Stromal cell of bone marrow (primary cell): ENCODE measurements at regions not wholly inside any gene's neighbourhood (a gene's known extent, or its start where the extent isn't known, plus 50 kb on each side); places are given as distances from the start of the nearest gene placed in this dataset.
"Not testable (repeated sequence)": the region's sequence is repeated elsewhere in the genome, so short reads cannot be mapped to it uniquely, and the experiment has no call there.

Experiments used
- DNase-seq: peaks from one replicate; pipeline ENCODE4 v3.0.0-alpha.2; 2012; ENCODE audit warnings: low read depth

GRCh38 chr12:66733321-66733720 lies 54.4 kb upstream of the GRIP1 start:
- DNase-seq, result no peak

- DNase-seq, result no peak
These were observed 55.0 kb upstream of the GRIP1 start for GRCh38 chr12:66733839-66734238.

- DNase-seq, result no peak
These were observed 56.4 kb upstream of the GRIP1 start for GRCh38 chr12:66735275-66735674.

- no peak for DNase-seq
These were observed 58.1 kb upstream of the GRIP1 start for GRCh38 chr12:66736931-66737330.

GRCh38 chr12:66739266-66739665 lies 60.4 kb upstream of the GRIP1 start:
- no peak for DNase-seq

GRCh38 chr12:66739940-66740651 lies 61.2 kb upstream of the GRIP1 start:
- no peak for DNase-seq

GRCh38 chr12:66740732-66741131 lies 61.9 kb upstream of the GRIP1 start:
- DNase-seq, result no peak

- no peak for DNase-seq
These were observed 63.0 kb upstream of the GRIP1 start for GRCh38 chr12:66741919-66742318.

- DNase-seq, result no peak
These were observed 63.9 kb upstream of the GRIP1 start for GRCh38 chr12:66742508-66743367.

- no peak for DNase-seq
These were observed 65.6 kb upstream of the GRIP1 start for GRCh38 chr12:66744461-66744860.

- DNase-seq, result no peak
These were observed 66.1 kb upstream of the GRIP1 start for GRCh38 chr12:66744956-66745383.

GRCh38 chr12:66746489-66747201 lies 67.8 kb upstream of the GRIP1 start:
- no peak for DNase-seq

- no peak for DNase-seq
These were observed 72.7 kb upstream of the GRIP1 start for GRCh38 chr12:66751432-66752113.

- no peak for DNase-seq
These were observed 74.9 kb upstream of the GRIP1 start for GRCh38 chr12:66753810-66754209.

- DNase-seq, result no peak
These were observed 77.0 kb upstream of the GRIP1 start for GRCh38 chr12:66755727-66756395.

GRCh38 chr12:66756631-66757030 lies 77.8 kb upstream of the GRIP1 start:
- no peak for DNase-seq

GRCh38 chr12:66760122-66760521 lies 81.2 kb upstream of the GRIP1 start:
- DNase-seq, result not testable (repeated sequence)

GRCh38 chr12:66763467-66763866 lies 84.6 kb upstream of the GRIP1 start:
- no peak for DNase-seq

GRCh38 chr12:66765204-66765603 lies 86.3 kb upstream of the GRIP1 start:
- no peak for DNase-seq

- DNase-seq, result no peak
These were observed 88.7 kb upstream of the GRIP1 start for GRCh38 chr12:66767536-66767935.

- no peak for DNase-seq
These were observed 89.4 kb upstream of the GRIP1 start for GRCh38 chr12:66768293-66768692.

- no peak for DNase-seq
These were observed 96.1 kb upstream of the GRIP1 start for GRCh38 chr12:66774929-66775328.
